GM23248 (cell line): ENCODE measurements at regions not wholly inside any gene's neighbourhood (a gene's known extent, or its start where the extent isn't known, plus 50 kb on each side); places are given as distances from the start of the nearest gene placed in this dataset.

Source experiments
- DNase-seq: peaks from one replicate; pipeline ENCODE4 v3.0.0-alpha.2; 2015
- H2AFZ ChIP-seq: fragments of 200-600 bp; sonication (generic); 2 replicates; pipeline ENCODE4 v1.6.1; 2016; ENCODE audit warnings: antibody characterized with exemption
- H3F3A ChIP-seq: fragments of 200-600 bp; sonication (generic); 2 replicates; pipeline ENCODE4 v1.6.1; 2016; ENCODE audit warnings: mild to moderate bottlenecking, antibody characterized with exemption, mixed run types; ENCODE audit not compliant: insufficient read depth
- H3K27ac ChIP-seq: fragments of 200-600 bp; sonication (generic); 2 replicates; pipeline ENCODE4 v1.5.1; 2016; ENCODE audit warnings: mild to moderate bottlenecking
- H3K27me3 ChIP-seq: fragments of 200-600 bp; sonication (generic); replicated peaks from 2 replicates; pipeline ENCODE4 v1.6.1; 2016; ENCODE audit warnings: mild to moderate bottlenecking; ENCODE audit not compliant: insufficient read depth
- H3K36me3 ChIP-seq: fragments of 200-600 bp; sonication (generic); 2 replicates; pipeline ENCODE4 v1.6.1; 2016; ENCODE audit warnings: low read depth, mild to moderate bottlenecking
- H3K4me1 ChIP-seq: fragments of 200-600 bp; sonication (generic); 2 replicates; pipeline ENCODE4 v1.6.1; 2016; ENCODE audit warnings: mild to moderate bottlenecking; ENCODE audit not compliant: insufficient read depth
- H3K4me2 ChIP-seq: fragments of 200-600 bp; sonication (generic); one replicate; pipeline ENCODE4 v1.6.1; 2016; ENCODE audit warnings: mild to moderate bottlenecking; ENCODE audit not compliant: unreplicated experiment
- H3K4me3 ChIP-seq: fragments of 200-600 bp; sonication (generic); 2 replicates; pipeline ENCODE4 v1.5.1; 2016; ENCODE audit warnings: mild to moderate bottlenecking
- H3K79me2 ChIP-seq: fragments of 200-600 bp; sonication (generic); 2 replicates; pipeline ENCODE4 v1.6.1; 2016; ENCODE audit warnings: mild to moderate bottlenecking; ENCODE audit not compliant: insufficient read depth
- H3K9ac ChIP-seq: fragments of 200-600 bp; sonication (generic); 2 replicates; pipeline ENCODE4 v1.6.1; 2016; ENCODE audit warnings: mild to moderate bottlenecking
- H3K9me2 ChIP-seq: fragments of 200-600 bp; sonication (generic); 2 replicates; pipeline ENCODE4 v1.6.1; 2016; ENCODE audit warnings: mixed run types, mild to moderate bottlenecking, moderate library complexity; ENCODE audit not compliant: insufficient read depth
- H3K9me3 ChIP-seq: fragments of 200-600 bp; sonication (generic); one replicate; pipeline ENCODE4 v1.6.1; 2017; ENCODE audit warnings: low read depth
- H4K20me1 ChIP-seq: fragments of 200-600 bp; sonication (generic); 2 replicates; pipeline ENCODE4 v1.6.0; 2016; ENCODE audit not compliant: insufficient read depth
- EZH2 ChIP-seq: fragments of 200-600 bp; sonication (generic); IDR thresholded peaks from 2 replicates; pipeline ENCODE4 v1.6.1; 2018; ENCODE audit warnings: antibody characterized with exemption, mild to moderate bottlenecking; ENCODE audit not compliant: insufficient read depth, poor library complexity, severe bottlenecking
- EZH2phosphoT487 ChIP-seq: fragments of 200-600 bp; sonication (generic); IDR thresholded peaks from 2 replicates; pipeline ENCODE4 v1.6.1; 2018; ENCODE audit warnings: antibody characterized with exemption, moderate library complexity, mild to moderate bottlenecking, low read depth; ENCODE audit not compliant: insufficient read depth
- WGBS, 2 experiments: methylation state at CpG; one replicate each; pipeline ENCODE4 v1.1.6; 2015 to 2017; ENCODE audit warnings: low lambda C conversion rate in 2 of 2, low coverage in 1 of 2; ENCODE audit errors: missing lambda C conversion rate in 2 of 2; 5-methylcytosine and 5-hydroxymethylcytosine counted together
- in situ Hi-C: fragments of 300-500 bp; cut with MboI; formaldehyde crosslinking; loops from 2 replicates; pipeline ENCODE4 v1.15.0; 2020

DNA sequence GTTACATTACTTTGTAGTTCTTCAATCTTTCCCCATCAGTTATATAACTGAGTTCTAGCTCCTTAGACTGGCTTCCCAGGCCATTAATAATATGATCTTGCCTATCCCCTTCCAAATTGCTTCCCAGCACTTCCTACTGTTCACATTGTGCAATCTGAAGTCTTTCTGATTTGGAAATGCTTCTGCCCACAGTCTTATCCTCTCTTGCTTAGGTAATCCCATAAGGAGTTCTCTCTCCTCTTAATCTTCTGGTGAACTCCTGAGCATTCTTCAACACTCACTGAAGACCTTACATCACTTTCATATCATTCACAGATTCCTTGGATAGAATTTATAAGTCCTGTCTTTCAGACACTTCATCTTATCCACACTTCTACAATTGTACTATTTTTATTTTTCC lies 132.7 kb upstream of the TTC29 start:
- no peaks in the 10 kb centered on the region for H3K4me1 ChIP-seq
- H3K27ac ChIP-seq = no peak overlapping the region
- H4K20me1 ChIP-seq = no peaks in the 10 kb centered on the region
- in situ Hi-C loops = loop anchor here (25.0 kb wide), 1 partner anchor 741 kb away; no protein-coding TSS in a partner anchor
- no peaks in the 10 kb centered on the region for H3K79me2 ChIP-seq
- DNase-seq = peak; percentile 33
- H3K4me3 ChIP-seq = no peak overlapping the region
- H3K4me2 ChIP-seq = no peak overlapping the region
- no peak for TF ChIP-seq EZH2
- TF ChIP-seq EZH2phosphoT487 = no peak
- H3K9me2 ChIP-seq = no peaks in the 10 kb centered on the region
- H3F3A ChIP-seq = no peaks in the 10 kb centered on the region
- no peak overlapping the region for H2AFZ ChIP-seq
- H3K27me3 ChIP-seq = no peaks in the 10 kb centered on the region
- no peaks in the 10 kb centered on the region for H3K36me3 ChIP-seq
- no peak overlapping the region for H3K9ac ChIP-seq
- H3K9me3 ChIP-seq = no peaks in the 10 kb centered on the region

DNA sequence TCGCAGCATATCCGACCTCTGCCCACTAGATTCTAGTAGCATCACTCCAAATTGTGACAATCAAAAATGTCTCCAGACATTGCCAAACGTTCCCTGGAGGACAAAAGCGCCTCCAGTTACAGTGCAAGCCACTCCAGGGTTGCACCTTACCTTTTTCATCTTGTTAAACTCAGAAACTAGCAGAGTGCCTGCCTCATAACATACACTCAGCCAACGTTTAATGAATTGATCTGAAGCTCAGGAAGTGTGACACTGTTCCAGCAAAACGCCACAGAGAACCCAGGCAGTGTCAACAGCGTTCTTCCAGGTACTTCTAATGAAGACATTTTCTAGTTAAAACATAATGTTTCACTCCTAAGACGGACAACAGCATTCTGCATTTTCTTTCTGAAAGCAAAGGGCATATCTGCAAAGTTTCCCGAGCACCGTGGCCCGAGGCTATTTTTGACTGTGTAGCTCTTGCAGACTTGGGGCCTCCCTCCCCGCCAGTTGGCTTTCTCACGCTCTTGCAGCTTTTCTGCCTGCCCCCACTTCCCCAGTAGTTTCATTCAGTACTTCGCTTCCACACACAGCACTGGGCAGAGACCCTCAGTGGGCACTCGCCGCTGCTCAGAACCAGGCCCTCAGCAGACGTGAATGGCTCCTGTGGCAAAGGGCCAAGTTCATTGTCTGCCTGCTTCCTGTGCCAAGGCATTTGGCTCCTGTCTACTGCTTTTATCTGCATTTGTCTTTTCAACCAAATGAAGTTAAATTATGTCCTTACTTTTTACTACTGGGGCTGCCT lies 133.4 kb upstream of the TTC29 start:
- in situ Hi-C loops = loop anchor here (25.0 kb wide), 1 partner anchor 742 kb away; no protein-coding TSS in a partner anchor
- no peaks in the 10 kb centered on the region for H3F3A ChIP-seq
- no peak overlapping the region for H3K4me3 ChIP-seq

DNA sequence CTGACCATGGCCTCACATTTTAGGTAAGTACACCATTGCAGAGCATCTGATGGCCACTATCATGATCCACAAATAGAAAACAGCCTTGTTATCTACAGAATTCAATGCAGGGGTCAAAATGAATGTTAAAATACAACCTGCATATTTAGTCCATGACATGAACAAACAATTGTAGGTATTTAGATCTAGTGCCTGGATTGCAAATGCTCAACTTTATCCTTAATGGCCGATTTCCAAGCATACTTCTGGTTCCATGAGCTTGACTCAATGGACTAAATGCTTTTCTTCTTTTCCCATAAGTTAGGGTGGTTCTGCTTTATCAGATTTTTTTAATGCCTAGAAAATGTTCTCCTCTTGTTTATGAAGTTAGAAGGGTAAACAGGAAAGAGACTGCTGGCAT lies 139.2 kb upstream of the TTC29 start:
- Histone ChIP-seq H4K20me1 (no peaks in the 10 kb centered on the region), H3K9me2 (no peaks in the 10 kb centered on the region), H3K9ac (no peak overlapping the region), H3K27ac (no peak overlapping the region), H3K79me2 (no peaks in the 10 kb centered on the region), H3K4me1 (no peaks in the 10 kb centered on the region), H3K4me2 (no peak overlapping the region), H3K9me3 (no peaks in the 10 kb centered on the region), H3F3A (no peaks in the 10 kb centered on the region), H2AFZ (no peak overlapping the region), H3K27me3 (no peaks in the 10 kb centered on the region), H3K36me3 (no peaks in the 10 kb centered on the region), H3K4me3 (no peak overlapping the region)
- 59 to 76% methylated on average over 1 of the region's 1 CpG for WGBS, 2 experiments
- in situ Hi-C loops = loop anchor here (25.0 kb wide), 1 partner anchor 748 kb away; no protein-coding TSS in a partner anchor
- TF ChIP-seq EZH2 (no peak), EZH2phosphoT487 (no peak)
- DNase-seq = no peak

More for the DNA sequence above, 133.4 kb upstream of the TTC29 start:
- no peak for TF ChIP-seq EZH2
- TF ChIP-seq EZH2phosphoT487 = no peak
- peak; percentile 27 for DNase-seq
- Histone ChIP-seq H3K9me3 (no peaks in the 10 kb centered on the region), H4K20me1 (no peaks in the 10 kb centered on the region), H3K27me3 (no peaks in the 10 kb centered on the region), H3K9me2 (no peaks in the 10 kb centered on the region), H2AFZ (peak overlapping the region; percentile 35; the same call in 1 of the 2 replicates), H3K79me2 (no peaks in the 10 kb centered on the region), H3K9ac (no peak overlapping the region), H3K36me3 (no peaks in the 10 kb centered on the region), H3K4me2 (no peak overlapping the region), H3K4me1 (no peaks in the 10 kb centered on the region), H3K27ac (no peak overlapping the region)
- WGBS, 2 experiments = 43 to 49% methylated on average over 17 of the region's 17 CpGs

DNA sequence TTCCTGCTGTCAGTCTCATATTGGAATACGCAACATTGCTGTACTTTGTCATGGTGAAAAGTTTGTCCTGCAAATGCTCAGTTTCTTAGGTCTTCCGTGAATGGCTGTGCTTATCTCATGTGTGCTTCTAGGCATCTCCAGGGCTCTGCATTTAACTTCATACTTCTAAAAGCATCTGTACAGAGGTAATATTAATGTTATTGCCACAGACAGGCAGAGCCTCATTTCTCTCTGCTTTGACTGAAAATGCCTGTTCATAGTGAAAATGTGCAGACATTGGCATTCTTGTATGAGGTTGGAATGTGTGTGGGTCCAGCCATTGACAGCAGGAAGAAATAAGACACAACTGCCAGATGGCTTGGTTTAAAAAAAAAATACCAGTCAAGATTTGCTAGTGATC lies 140.1 kb upstream of the TTC29 start:
- H3K4me2 ChIP-seq = no peak overlapping the region
- in situ Hi-C loops = loop anchor here (25.0 kb wide), 1 partner anchor 748 kb away; no protein-coding TSS in a partner anchor
- no peaks in the 10 kb centered on the region for H4K20me1 ChIP-seq
- no peaks in the 10 kb centered on the region for H3K9me2 ChIP-seq
- no peak overlapping the region for H3K9ac ChIP-seq
- H3K4me1 ChIP-seq = no peaks in the 10 kb centered on the region
- H3F3A ChIP-seq = no peaks in the 10 kb centered on the region
- H3K4me3 ChIP-seq = no peak overlapping the region
- H3K27ac ChIP-seq = no peak overlapping the region
- H3K36me3 ChIP-seq = no peaks in the 10 kb centered on the region
- H3K27me3 ChIP-seq = no peaks in the 10 kb centered on the region
- H3K79me2 ChIP-seq = no peaks in the 10 kb centered on the region
- H3K9me3 ChIP-seq = no peaks in the 10 kb centered on the region
- H2AFZ ChIP-seq = no peak overlapping the region
- no peak for TF ChIP-seq EZH2phosphoT487
- WGBS, 2 experiments = 54 to 62% methylated on average over 2 of the region's 2 CpGs
- DNase-seq = no peak
